ENCODE measurements at regions not wholly inside any gene's neighbourhood (a gene's known extent, or its start where the extent isn't known, plus 50 kb on each side); places are given as distances from the start of the nearest gene placed in this dataset.

DNA sequence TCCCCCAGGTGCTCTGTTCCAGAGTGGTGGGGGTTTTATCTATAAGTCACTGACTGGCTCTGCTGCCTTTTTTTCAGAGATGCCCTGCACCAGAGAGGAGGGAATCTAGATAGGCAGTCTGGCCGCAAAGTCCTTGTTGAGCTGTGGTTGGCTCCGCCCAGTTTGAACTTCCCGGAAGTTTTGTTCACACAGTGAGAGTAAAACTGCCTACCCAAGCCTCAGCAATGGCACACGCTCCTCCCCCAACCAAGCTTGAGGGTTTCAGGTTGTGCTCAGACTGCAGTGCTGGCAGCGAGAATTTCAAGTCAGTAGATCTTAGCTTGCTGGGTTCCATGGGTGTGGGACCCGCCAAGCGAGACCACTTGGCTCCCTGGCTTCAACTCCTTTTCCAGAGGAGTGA is 1428.6 kb downstream of the MAT2B start:
- H3K4me3 ChIP-seq (ENCODE audit: low read depth, low read length) = no peak overlapping the region
- TF ChIP-seq, protein P1, sequence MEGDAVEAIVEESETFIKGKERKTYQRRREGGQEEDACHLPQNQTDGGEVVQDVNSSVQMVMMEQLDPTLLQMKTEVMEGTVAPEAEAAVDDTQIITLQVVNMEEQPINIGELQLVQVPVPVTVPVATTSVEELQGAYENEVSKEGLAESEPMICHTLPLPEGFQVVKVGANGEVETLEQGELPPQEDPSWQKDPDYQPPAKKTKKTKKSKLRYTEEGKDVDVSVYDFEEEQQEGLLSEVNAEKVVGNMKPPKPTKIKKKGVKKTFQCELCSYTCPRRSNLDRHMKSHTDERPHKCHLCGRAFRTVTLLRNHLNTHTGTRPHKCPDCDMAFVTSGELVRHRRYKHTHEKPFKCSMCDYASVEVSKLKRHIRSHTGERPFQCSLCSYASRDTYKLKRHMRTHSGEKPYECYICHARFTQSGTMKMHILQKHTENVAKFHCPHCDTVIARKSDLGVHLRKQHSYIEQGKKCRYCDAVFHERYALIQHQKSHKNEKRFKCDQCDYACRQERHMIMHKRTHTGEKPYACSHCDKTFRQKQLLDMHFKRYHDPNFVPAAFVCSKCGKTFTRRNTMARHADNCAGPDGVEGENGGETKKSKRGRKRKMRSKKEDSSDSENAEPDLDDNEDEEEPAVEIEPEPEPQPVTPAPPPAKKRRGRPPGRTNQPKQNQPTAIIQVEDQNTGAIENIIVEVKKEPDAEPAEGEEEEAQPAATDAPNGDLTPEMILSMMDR (IDR thresholded peaks at IDR 0.05; ENCODE audit: borderline replicate concordance, insufficient read depth, low read depth, low read length) = no peak

DNA sequence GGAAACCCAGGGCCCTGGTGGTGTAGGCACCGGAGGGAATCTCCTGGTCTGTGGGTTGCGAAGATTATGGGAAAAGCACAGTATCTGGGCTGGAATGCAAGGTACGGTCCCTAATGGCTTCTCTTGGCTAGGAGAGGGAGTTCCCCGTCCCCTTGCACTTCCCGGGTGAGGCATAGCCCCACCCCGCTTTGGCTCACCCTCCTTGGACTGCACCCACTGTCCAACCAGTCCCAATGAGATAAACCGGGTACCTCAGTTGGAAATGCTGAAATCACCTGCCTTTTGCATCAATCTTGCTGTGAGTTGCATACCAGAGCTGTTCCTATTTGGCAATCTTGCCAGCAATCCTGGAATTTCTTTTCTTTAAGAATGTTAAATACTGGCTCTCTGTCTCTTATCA is 1429.1 kb downstream of the MAT2B start:
- TF ChIP-seq, protein P1 (IDR thresholded peaks at IDR 0.05; ENCODE audit: borderline replicate concordance, insufficient read depth, low read depth, low read length) = no peak
- no peak overlapping the region for H3K4me3 ChIP-seq (ENCODE audit: low read depth, low read length)

DNA sequence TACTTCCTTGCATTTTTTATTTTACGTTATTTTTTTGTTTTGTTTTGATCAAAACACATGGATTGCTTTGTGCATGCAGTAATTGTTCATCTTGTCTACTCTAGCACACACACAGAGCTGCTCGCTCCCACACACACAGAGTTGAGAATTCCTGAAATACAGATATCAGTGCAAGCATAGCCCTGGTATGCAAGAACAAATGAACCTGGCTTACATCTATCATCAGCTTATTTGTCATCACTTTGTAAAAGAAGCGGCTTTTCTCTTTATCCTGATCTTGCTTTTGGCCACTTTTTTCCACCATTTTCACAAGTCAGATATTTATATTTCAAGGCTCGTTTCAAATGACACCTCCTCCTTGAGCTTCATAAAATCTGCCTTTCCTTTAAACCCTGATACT is 1435.7 kb downstream of the MAT2B start:
- TF ChIP-seq, protein P1 (IDR thresholded peaks at IDR 0.05; ENCODE audit: borderline replicate concordance, insufficient read depth, low read depth, low read length) = no peak

DNA sequence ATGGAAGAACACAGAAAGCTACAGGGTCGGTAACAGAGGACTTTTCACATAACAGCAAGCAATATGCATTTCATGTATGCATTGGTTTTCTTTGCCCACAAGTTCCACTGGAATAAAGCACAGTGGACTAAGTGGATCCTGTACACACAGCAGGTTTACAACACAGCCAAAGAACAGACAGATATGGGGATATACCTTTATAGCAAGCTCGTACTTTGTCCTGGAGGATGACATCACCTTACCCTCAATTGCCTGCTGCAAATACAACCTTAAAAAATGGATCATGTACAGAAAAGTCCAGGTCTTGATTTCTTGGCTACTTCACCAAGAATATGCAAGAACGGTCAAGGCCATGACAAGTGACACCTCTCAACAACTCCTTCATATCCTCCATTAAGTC is 1445.5 kb downstream of the MAT2B start:
- TF ChIP-seq, protein P1 (IDR thresholded peaks at IDR 0.05; ENCODE audit: borderline replicate concordance, insufficient read depth, low read depth, low read length) = no peak
- no peak overlapping the region for H3K4me3 ChIP-seq (ENCODE audit: low read depth, low read length)

More for the DNA sequence above, 1435.7 kb downstream of the MAT2B start:
- no peak overlapping the region for H3K4me3 ChIP-seq (ENCODE audit: low read depth, low read length)

DNA sequence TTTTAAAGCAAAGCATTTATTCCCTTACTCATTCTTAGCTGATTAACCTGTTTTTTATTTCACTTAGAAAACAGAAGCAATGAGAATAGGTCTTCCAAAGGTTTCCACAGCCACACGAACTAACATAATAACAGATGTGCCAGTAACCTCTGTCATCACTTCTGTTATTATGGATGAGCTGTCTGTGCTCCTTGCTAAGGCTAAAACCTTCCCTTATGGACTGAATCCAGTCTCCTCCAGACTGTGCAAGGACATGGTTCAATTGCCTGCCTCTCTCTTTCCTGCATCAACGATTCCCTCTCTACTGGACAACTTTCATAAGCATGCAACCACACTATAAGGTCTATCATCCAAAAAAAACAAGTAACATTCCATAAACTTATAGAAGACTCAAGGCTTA is 1446.2 kb downstream of the MAT2B start:
- H3K4me3 ChIP-seq (ENCODE audit: low read depth, low read length) = no peak overlapping the region
- TF ChIP-seq, protein P1 (IDR thresholded peaks at IDR 0.05; ENCODE audit: borderline replicate concordance, insufficient read depth, low read depth, low read length) = no peak

DNA sequence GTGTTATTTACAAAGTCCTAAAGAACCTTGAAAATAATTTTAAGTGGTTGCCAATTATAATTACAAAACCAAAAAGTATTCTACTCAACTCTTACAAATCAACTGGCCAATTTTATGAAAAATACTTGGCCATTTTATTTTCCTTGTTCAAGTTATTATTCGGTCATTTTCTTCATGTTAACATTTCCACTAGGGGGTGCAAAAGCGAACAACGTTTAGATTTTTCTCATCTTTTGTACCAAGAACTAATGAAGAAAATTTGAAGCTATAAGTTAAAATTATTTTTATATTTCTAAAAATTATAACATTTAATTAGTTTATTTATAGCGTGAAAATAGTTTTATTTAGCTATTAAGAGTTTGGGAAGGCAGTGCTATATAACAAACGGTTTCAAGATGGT is 1453.3 kb downstream of the MAT2B start:
- TF ChIP-seq, protein P1 (IDR thresholded peaks at IDR 0.05; ENCODE audit: borderline replicate concordance, insufficient read depth, low read depth, low read length) = no peak
- H3K4me3 ChIP-seq (ENCODE audit: low read depth, low read length) = no peak overlapping the region

DNA sequence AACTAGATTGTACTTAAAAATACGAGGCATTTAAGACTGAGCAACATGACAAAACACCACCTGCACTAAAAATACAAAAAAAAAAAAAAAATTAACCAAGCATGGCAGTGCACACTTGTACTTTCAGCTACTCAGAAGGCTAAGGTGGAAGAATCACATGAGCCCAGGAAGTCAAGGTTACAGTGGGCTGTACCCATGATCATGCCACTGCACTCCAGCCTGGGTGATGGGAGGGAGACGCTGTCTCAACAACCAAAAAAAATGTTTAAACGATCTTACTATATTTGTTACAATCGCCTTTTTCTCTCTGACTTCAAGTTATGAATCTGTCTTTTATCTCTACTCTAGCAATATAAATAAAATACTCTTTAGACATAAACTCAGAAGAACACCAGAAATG is 1454.3 kb downstream of the MAT2B start:
- TF ChIP-seq, protein P1 (IDR thresholded peaks at IDR 0.05; ENCODE audit: borderline replicate concordance, insufficient read depth, low read depth, low read length) = no peak
- H3K4me3 ChIP-seq (ENCODE audit: low read depth, low read length) = no peak overlapping the region

Measured in GM12875 (cell line).